Mesothelial cell of epicardium (in vitro differentiated cells): ENCODE measurements at regions not wholly inside any gene's neighbourhood (a gene's known extent, or its start where the extent isn't known, plus 50 kb on each side); places are given as distances from the start of the nearest gene placed in this dataset.
A peak's percentile ranks its signal among the peaks of the same experiment; 100 is the strongest.

Experiments
- DNase-seq, 2 experiments: peaks; one replicate each; pipeline ENCODE4 v3.0.0; 2021; ENCODE audit warnings: low spot score in 2 of 2; ENCODE audit not compliant: unreplicated experiment in 2 of 2
- H3K27ac Mint-ChIP-seq: 2 replicates; pipeline ENCODE4 v1.8.0; 2021; ENCODE audit warnings: mixed read lengths
- H3K27me3 Mint-ChIP-seq: 2 replicates; pipeline ENCODE4 v1.8.0; 2021; ENCODE audit warnings: low read depth, mixed read lengths
- H3K36me3 Mint-ChIP-seq: 2 replicates; pipeline ENCODE4 v1.8.0; 2021; ENCODE audit warnings: mixed read lengths
- H3K4me1 Mint-ChIP-seq: 2 replicates; pipeline ENCODE4 v1.8.0; 2021; ENCODE audit warnings: mixed read lengths
- H3K4me3 Mint-ChIP-seq: 2 replicates; pipeline ENCODE4 v1.8.0; 2021; ENCODE audit warnings: mild to moderate bottlenecking, moderate library complexity, mixed read lengths
- H3K9me3 Mint-ChIP-seq: 2 replicates; pipeline ENCODE4 v1.8.0; 2021; ENCODE audit warnings: mixed read lengths
- CTCF ChIP-seq: fragments of 200-600 bp; sonication (generic); IDR thresholded peaks from one replicate; pipeline ENCODE4 v1.5.0; 2021; ENCODE audit warnings: antibody characterized with exemption; ENCODE audit not compliant: unreplicated experiment

GRCh38 chr7:94280851-94281250, 113.8 kb upstream of the COL1A2 start:
- DNase-seq = no peak
- Mint-ChIP-seq H3K36me3 (no peaks in the 10 kb centered on the region), H3K27ac (no peak overlapping the region), H3K4me1 (peaks cover 24% of the 10 kb centered on the region), H3K27me3 (peaks cover 2% of the 10 kb centered on the region), H3K4me3 (no peak overlapping the region), H3K9me3 (no peaks in the 10 kb centered on the region)
- no peak for TF ChIP-seq CTCF

GRCh38 chr7:94284104-94284503, 110.6 kb upstream of the COL1A2 start:
- Mint-ChIP-seq H3K4me1 (peaks cover 17% of the 10 kb centered on the region), H3K9me3 (no peaks in the 10 kb centered on the region), H3K27ac (no peak overlapping the region), H3K27me3 (peaks cover 2% of the 10 kb centered on the region), H3K36me3 (no peaks in the 10 kb centered on the region), H3K4me3 (no peak overlapping the region)
- no peak for DNase-seq
- no peak for TF ChIP-seq CTCF

- no peak overlapping the region for H3K4me3 Mint-ChIP-seq
- peaks cover 29% of the 10 kb centered on the region for H3K4me1 Mint-ChIP-seq
- no peak overlapping the region for H3K27ac Mint-ChIP-seq
- H3K27me3 Mint-ChIP-seq = peaks cover 2% of the 10 kb centered on the region
- DNase-seq = no peak
- no peak for TF ChIP-seq CTCF
- no peaks in the 10 kb centered on the region for H3K36me3 Mint-ChIP-seq
- H3K9me3 Mint-ChIP-seq = no peaks in the 10 kb centered on the region
Observed at GRCh38 chr7:94286111-94286510, 108.6 kb upstream of the COL1A2 start.

- Mint-ChIP-seq H3K9me3 (no peaks in the 10 kb centered on the region), H3K4me1 (peaks cover 27% of the 10 kb centered on the region), H3K27ac (no peak overlapping the region), H3K27me3 (no peaks in the 10 kb centered on the region), H3K4me3 (no peak overlapping the region), H3K36me3 (no peaks in the 10 kb centered on the region)
- no peak for DNase-seq
- TF ChIP-seq CTCF = no peak
Observed at GRCh38 chr7:94288096-94288495, 106.6 kb upstream of the COL1A2 start.

- peak; percentile 31 to 57 for DNase-seq
- H3K36me3 Mint-ChIP-seq = no peaks in the 10 kb centered on the region
- no peaks in the 10 kb centered on the region for H3K9me3 Mint-ChIP-seq
- no peak overlapping the region for H3K4me3 Mint-ChIP-seq
- H3K27ac Mint-ChIP-seq = peak overlapping the region; percentile 53
- H3K27me3 Mint-ChIP-seq = no peaks in the 10 kb centered on the region
- peaks cover 26% of the 10 kb centered on the region for H3K4me1 Mint-ChIP-seq
- TF ChIP-seq CTCF = peak; percentile 37
Observed at GRCh38 chr7:94289071-94289470, 105.6 kb upstream of the COL1A2 start.

- Mint-ChIP-seq H3K4me3 (no peak overlapping the region), H3K9me3 (no peaks in the 10 kb centered on the region), H3K4me1 (peaks cover 24% of the 10 kb centered on the region), H3K27ac (peak overlapping the region; percentile 7), H3K36me3 (no peaks in the 10 kb centered on the region), H3K27me3 (no peaks in the 10 kb centered on the region)
- TF ChIP-seq CTCF = no peak
- no peak for DNase-seq
Observed at GRCh38 chr7:94294471-94295131, 100.1 kb upstream of the COL1A2 start.
